ENCODE measurements at regions not wholly inside any gene's neighbourhood (a gene's known extent, or its start where the extent isn't known, plus 50 kb on each side); places are given as distances from the start of the nearest gene placed in this dataset.

DNA sequence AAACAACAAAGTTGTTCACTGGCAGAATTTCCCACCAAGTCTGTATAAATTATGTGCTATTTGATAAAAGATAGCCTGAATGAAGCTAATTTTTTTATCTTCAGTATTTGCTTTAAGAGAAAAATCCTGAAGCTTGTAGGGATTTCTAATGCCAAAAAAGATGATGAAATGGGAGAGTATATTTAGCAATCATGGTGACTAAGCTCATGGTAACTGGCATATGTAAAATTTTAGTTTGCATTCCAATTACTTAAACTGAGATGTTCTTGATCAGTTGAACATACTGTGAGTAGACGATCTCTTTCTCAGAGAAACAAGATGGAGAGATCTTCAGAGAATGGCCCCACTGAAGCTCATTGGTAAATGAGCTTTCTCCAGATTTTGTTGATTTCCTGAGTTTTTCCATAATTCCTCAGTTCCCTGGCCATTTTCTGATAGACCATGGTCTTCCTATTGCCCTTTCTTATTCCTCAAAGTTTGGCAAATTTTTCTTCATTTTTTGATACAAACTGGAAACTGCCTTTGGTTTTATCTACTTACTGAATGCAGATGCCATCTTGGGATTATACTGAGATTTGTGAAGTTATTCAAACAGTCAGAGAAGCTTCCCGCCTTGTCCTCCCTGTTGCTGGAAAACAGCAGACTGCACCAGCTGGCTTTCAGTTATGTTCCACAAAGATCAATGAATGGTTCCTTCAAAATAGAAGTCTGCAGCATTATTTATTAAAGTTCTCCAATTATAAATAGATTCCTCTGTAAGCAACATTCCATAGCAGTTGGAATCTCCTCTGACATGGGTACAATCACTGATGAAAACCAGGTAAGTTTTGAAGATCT is 68.3 kb upstream of the ALOX12 start:
- H3K4me3 ChIP-seq (ENCODE audit: extremely low read depth in 1 of 4, insufficient read depth in 2 of 4, low read depth in 3 of 4, low read length in 4 of 4) = no peak overlapping the region

More for the DNA sequence above, 68.3 kb upstream of the ALOX12 start:
- Histone ChIP-seq H3K36me3 (ENCODE audit: control insufficient read depth in 2 of 4, insufficient read depth in 4 of 4, low read length in 3 of 4) (no peaks in the 10 kb centered on the region), H2AFZ (ENCODE audit: low read length) (no peak overlapping the region), H4K5ac (ENCODE audit: insufficient read length, low read depth, low read length) (no peak overlapping the region), H2BK120ac (replicated peaks; ENCODE audit: low read depth, low read length) (no peak overlapping the region), H3K79me1 (ENCODE audit: low read depth, low read length) (no peaks in the 10 kb centered on the region), H2BK20ac (ENCODE audit: low read length) (no peak overlapping the region), H4K8ac (ENCODE audit: extremely low read depth, insufficient read depth, low read length) (no peak overlapping the region), H4K20me1 (replicated peaks in 1 of 2; ENCODE audit: control insufficient read depth in 1 of 2, insufficient read depth in 2 of 2, low read length in 2 of 2) (no peaks in the 10 kb centered on the region), H3K9me3 (ENCODE audit: insufficient read depth in 2 of 2, low read depth in 1 of 2, low read length in 1 of 2) (peaks cover 7 to 10% of the 10 kb centered on the region in 2 experiments; a peak in 2 of 4 replicates), H3K23me2 (ENCODE audit: low read depth, low read length) (no peaks in the 10 kb centered on the region), H3K27me3 (replicated peaks in 1 of 4; ENCODE audit: control insufficient read depth in 3 of 4, extremely low read depth in 1 of 4, insufficient read depth in 3 of 4, low read length in 3 of 4) (no peaks in the 10 kb centered on the region), H3K9ac (replicated peaks in 1 of 4; ENCODE audit: extremely low read depth in 1 of 4, low read depth in 3 of 4, low read length in 3 of 4) (no peak overlapping the region), H3K14ac (ENCODE audit: insufficient read length) (no peak overlapping the region), H3K4me2 (ENCODE audit: insufficient read depth in 1 of 2, low read depth in 2 of 2, low read length in 2 of 2) (no peak overlapping the region), H4K91ac (replicated peaks; ENCODE audit: insufficient read length, low read length) (no peak overlapping the region), H2BK15ac (ENCODE audit: low read length) (no peak overlapping the region), H2BK5ac (ENCODE audit: low read depth, low read length) (no peak overlapping the region), H3K79me2 (ENCODE audit: control insufficient read depth in 1 of 2, insufficient read depth in 2 of 2, low read length in 2 of 2) (no peaks in the 10 kb centered on the region), H3K23ac (ENCODE audit: insufficient read length) (no peak overlapping the region), H3K4me1 (replicated peaks in 1 of 4; ENCODE audit: control insufficient read depth in 3 of 4, insufficient read depth in 4 of 4, low read length in 3 of 4) (no peaks in the 10 kb centered on the region), H3K56ac (replicated peaks; ENCODE audit: insufficient read length, low read depth, low read length) (no peak overlapping the region), H2BK12ac (ENCODE audit: low read depth, low read length) (no peak overlapping the region), H3K27ac (ENCODE audit: low read depth, low read length) (no peak overlapping the region), H3K18ac (ENCODE audit: extremely low read depth, low read length) (no peak overlapping the region), H3K4ac (replicated peaks; ENCODE audit: insufficient read length, low read depth, low read length) (no peak overlapping the region), H2AK5ac (ENCODE audit: low read depth, low read length) (no peak overlapping the region)
- ChIA-PET POLR2A (ENCODE audit: partially characterized antibody) (interaction anchor here (0.5 kb wide), 1 partner anchor 35 kb away, joined by 3 read pairs; no protein-coding TSS in a partner anchor), CTCF (ENCODE audit: partially characterized antibody) (interaction anchor here (0.8 to 3.0 kb wide), 6 partner anchors 12 to 80 kb away, joined by 3 to 15 read pairs (median 8); no protein-coding TSS in a partner anchor)
- DNase-seq (ENCODE audit: low read depth in 1 of 2, low spot score in 2 of 2) (no peak), FAIRE-seq (no peak)
- WGBS, 2 experiments (ENCODE audit: extremely low coverage in 1 of 2, insufficient coverage in 1 of 2, insufficient read length in 1 of 2, insufficient replicate concordance in 2 of 2, low coverage in 1 of 2, low lambda C conversion rate in 2 of 2, missing lambda C conversion rate in 1 of 2) = 97% methylated on average over 2 of the region's 2 CpGs; no CpG with 5 or more reads in 1 of the 2 experiments
- no peak for TF ChIP-seq RFX5 (IDR thresholded peaks at IDR 0.05; ENCODE audit: borderline replicate concordance, low read depth, low read length)
- TF ChIP-seq RXRA (IDR thresholded peaks at IDR 0.05; ENCODE audit: insufficient read depth, low read depth, low read length) = no peak
- TF ChIP-seq PHF8 (conservative IDR thresholded peaks at IDR 0.05; ENCODE audit: low read depth, low read length) = no peak
- TF ChIP-seq CREB1 (IDR thresholded peaks at IDR 0.05) = no peak
- no peak for TF ChIP-seq SRF (IDR thresholded peaks at IDR 0.05; ENCODE audit: low read depth, low read length)
- no peak for TF ChIP-seq EZH2 (IDR thresholded peaks at IDR 0.05; ENCODE audit: low read depth, low read length, severe bottlenecking)
